ENCODE measurements at regions not wholly inside any gene's neighbourhood (a gene's known extent, or its start where the extent isn't known, plus 50 kb on each side); places are given as distances from the start of the nearest gene placed in this dataset.
A peak's percentile ranks its signal among the peaks of the same experiment; 100 is the strongest.

- DNase-seq (ENCODE audit: low read depth, low spot score): no peak
These were observed 322.7 kb upstream of the PLET1 start for GRCh38 chr11:112583261-112583893.

GRCh38 chr11:112584672-112585071, 324.0 kb upstream of the PLET1 start:
- no peak for DNase-seq (ENCODE audit: low read depth, low spot score)

- DNase-seq (ENCODE audit: low read depth, low spot score): no peak
These were observed 327.0 kb upstream of the PLET1 start for GRCh38 chr11:112587664-112588063.

GRCh38 chr11:112588252-112588694, 327.6 kb upstream of the PLET1 start:
- peak; percentile 69 for DNase-seq (ENCODE audit: low read depth, low spot score)

GRCh38 chr11:112589155-112589554, 328.5 kb upstream of the PLET1 start:
- no peak for DNase-seq (ENCODE audit: low read depth, low spot score)

GRCh38 chr11:112590764-112591163, 330.1 kb upstream of the PLET1 start:
- DNase-seq (ENCODE audit: low read depth, low spot score): no peak

GRCh38 chr11:112593440-112593839, 332.8 kb upstream of the PLET1 start:
- no peak for DNase-seq (ENCODE audit: low read depth, low spot score)

GRCh38 chr11:112596324-112596723, 335.7 kb upstream of the PLET1 start:
- no peak for DNase-seq (ENCODE audit: low read depth, low spot score)

- DNase-seq (ENCODE audit: low read depth, low spot score): no peak
These were observed 336.7 kb upstream of the PLET1 start for GRCh38 chr11:112597286-112597790.

GRCh38 chr11:112599265-112599664, 338.6 kb upstream of the PLET1 start:
- no peak for DNase-seq (ENCODE audit: low read depth, low spot score)

- no peak for DNase-seq (ENCODE audit: low read depth, low spot score)
These were observed 339.3 kb upstream of the PLET1 start for GRCh38 chr11:112599856-112600533.

- no peak for DNase-seq (ENCODE audit: low read depth, low spot score)
These were observed 344.5 kb upstream of the PLET1 start for GRCh38 chr11:112605093-112605666.

GRCh38 chr11:112606656-112607055, 346.0 kb upstream of the PLET1 start:
- no peak for DNase-seq (ENCODE audit: low read depth, low spot score)

GRCh38 chr11:112608509-112608908, 347.8 kb upstream of the PLET1 start:
- no peak for DNase-seq (ENCODE audit: low read depth, low spot score)

GRCh38 chr11:112610494-112610893, 349.8 kb upstream of the PLET1 start:
- DNase-seq (ENCODE audit: low read depth, low spot score): no peak

- DNase-seq (ENCODE audit: low read depth, low spot score): no peak
These were observed 350.0 kb upstream of the NCAM1 start for GRCh38 chr11:112610996-112611750.

GRCh38 chr11:112611771-112612170, 349.4 kb upstream of the NCAM1 start:
- no peak for DNase-seq (ENCODE audit: low read depth, low spot score)

- no peak for DNase-seq (ENCODE audit: low read depth, low spot score)
These were observed 348.9 kb upstream of the NCAM1 start for GRCh38 chr11:112612250-112612849.

GRCh38 chr11:112613051-112613972, 347.9 kb upstream of the NCAM1 start:
- DNase-seq (ENCODE audit: low read depth, low spot score): peak; percentile 9

GRCh38 chr11:112614605-112615004, 346.6 kb upstream of the NCAM1 start:
- DNase-seq (ENCODE audit: low read depth, low spot score): no peak

GRCh38 chr11:112615238-112615637, 346.0 kb upstream of the NCAM1 start:
- no peak for DNase-seq (ENCODE audit: low read depth, low spot score)
